Superior temporal gyrus (tissue), 1 donor: ENCODE measurements at regions not wholly inside any gene's neighbourhood (a gene's known extent, or its start where the extent isn't known, plus 50 kb on each side); places are given as distances from the start of the nearest gene placed in this dataset.
"Not testable (repeated sequence)": the region's sequence is repeated elsewhere in the genome, so short reads cannot be mapped to it uniquely, and the experiment has no call there.

Experiments
- DNase-seq: peaks from one replicate; pipeline ENCODE4 v3.0.0-alpha.2; 2016; ENCODE audit errors: extremely low spot score

DNA sequence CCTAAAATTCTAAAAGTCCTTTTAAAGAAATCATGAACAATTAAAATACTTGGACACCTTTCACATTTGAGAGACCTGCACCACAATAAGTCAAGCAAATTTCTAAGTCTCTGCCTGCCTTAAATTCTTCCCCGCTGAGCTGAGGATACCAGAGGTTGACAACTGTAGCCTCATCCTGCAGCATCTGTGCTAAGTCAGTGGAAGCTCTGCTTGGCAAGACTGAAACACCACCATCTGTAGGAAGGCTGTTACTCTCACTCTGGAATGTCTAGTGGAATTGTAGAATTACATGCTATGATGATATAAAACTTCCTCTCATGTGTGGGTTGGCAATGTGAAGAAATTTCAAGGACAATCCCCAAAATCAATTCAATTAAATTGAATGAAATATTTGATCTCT, 1756.5 kb downstream of the NCAM2 start:
- no peak for DNase-seq

DNA sequence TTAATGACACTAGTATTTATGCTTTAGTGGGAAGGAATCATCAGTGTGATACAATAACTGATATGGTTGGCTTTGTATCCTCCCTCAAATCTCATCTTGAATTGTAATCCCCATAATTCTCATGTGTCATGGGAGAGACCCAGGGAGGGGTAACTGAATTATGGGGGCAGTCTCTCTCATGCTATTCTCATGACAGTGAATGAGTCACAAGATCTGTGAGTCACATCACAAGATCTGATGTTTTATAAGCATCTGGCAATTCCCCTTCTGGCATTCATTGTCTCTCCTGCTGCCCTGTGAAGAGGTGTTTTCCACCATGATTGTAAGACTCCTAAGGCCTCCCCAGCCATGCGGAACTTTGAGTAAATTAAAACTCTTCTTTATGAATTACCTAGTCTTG, 1760.3 kb downstream of the NCAM2 start:
- DNase-seq = no peak

DNA sequence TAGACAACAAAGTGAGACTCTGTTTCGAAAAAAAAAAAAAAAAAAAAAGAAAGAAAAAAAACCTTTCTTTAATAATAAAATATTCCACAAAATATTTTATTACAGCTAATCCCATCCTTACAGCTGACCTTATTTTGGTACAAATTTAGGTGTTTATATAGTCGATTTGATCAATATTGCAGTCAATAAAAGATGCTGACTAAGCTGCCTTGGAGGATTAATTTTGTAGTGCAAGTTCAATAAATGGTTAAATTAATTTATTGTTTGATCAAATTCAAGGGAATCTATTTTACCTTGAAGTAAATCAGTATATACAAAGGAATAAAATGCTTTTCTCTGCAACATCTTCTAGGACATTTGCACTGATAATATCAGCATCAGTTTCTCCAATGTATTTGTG, 1764.3 kb downstream of the NCAM2 start:
- DNase-seq = no peak

DNA sequence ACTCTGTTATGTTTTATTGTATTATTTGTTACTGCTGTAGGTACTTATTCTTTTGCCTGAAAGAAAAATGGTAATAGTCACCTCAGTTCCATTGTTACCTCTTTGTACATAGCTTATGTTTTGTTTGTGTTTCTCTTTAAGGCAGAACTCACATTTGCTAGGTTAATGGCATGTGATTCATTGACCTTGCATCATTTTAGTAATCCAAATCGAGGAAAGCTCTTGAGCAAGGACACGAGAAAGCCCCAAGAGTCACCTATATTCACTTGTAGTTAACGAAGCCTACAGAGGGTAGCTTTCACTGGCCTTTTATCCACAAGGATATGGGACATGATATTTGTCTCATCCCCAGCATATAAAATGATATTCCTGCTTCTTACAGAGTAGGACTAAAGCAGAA, 1765.2 kb downstream of the NCAM2 start:
- no peak for DNase-seq

DNA sequence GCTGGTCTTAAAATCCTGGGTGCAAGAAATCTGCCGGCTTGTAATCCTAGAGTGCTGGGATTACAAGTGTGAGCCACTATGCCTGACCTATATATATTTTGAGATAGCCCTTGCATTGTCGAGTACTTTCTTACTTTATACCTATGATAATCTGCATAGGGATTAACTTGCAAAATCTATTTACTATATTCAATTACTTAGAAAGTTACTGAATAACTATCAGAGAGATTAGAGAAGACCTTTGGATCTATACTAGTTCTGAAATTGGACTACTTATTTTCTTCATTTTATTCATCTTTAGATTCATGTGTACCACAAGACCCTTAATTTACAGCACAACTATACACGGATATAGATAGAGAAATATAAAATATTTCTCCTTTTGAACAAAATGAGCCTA, 1766.0 kb downstream of the NCAM2 start:
- no peak for DNase-seq

DNA sequence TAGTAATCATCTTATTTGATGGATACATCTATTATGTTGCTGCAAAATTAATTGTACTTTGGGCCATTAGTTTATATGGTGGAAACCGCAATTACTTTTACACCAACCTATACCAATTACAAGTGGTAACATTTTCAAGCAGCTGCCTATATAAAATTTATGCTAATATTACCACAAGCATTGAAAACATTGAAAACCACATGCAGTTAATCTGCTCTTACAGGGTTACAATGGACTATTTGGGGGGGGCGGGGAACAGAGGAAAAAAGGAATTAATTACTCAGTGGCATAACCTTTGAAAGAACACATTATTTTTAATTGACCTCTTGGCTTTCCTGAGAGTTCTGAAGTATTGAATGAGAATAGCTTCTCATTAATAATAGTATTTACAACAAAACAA, 1793.2 kb downstream of the NCAM2 start:
- DNase-seq = no peak

DNA sequence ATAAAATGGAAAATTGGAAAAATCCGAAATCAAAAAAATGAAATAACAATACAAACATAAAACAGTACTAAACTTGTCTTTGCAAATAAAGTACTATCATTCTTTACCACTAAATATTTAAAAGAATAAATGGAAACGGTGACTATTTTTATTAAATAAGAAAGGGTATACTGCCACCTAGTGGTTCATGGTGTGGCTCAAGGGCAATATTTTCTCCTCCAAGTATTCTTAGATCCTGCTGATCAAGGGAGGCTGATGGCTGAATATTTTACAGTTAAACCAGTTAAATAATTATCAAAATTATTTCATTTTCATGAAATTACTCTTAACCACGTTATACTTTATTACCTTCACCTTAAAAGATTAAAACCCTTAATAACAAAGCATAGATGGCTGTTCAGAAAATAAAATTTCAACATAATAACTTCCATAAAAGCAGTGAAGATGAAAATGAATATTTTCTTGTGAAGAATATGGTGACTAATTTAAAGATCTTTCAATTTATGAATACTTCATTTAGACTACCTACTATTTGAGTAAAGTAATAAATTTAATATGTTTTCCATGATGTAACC, 1793.9 kb downstream of the NCAM2 start:
- peak; percentile 91 for DNase-seq

DNA sequence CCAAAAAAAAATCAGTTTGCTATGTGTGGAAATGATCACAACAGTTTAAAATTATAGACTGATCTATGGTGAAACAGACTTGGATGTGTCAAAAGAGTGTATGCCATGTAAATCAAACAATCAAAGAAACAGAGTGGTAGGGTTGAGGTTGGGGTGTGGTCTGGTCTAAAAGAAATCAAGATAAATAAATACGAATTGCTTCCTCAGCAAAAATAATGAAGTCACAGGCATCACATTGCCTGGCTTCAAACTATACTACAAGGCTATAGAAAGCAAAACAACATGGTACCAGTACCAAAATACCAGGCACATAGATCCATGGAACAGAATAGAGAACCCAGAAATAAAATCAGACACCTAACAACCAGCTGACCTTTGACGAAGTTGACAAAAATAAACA, 1796.9 kb downstream of the NCAM2 start:
- no peak for DNase-seq

DNA sequence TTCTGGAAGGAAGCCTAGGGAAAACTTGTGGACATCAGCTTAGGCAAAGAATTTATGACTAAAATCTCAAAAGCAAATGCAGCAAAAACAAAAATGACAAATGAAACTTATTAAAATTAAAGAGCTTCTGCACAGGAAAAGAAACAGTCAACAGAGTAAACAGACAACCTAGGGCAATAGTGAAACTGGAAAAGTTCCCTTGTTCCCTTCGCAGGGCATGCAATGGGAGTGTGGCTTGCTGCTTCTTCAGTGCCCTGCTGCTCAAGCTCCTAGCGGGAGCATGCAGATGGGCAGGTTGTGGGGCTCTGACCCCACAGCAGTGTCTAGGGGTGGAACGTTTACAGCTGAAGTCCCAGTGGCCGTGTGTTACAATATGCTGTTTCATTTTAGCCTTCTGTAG, 1797.4 kb downstream of the NCAM2 start:
- no peak for DNase-seq

DNA sequence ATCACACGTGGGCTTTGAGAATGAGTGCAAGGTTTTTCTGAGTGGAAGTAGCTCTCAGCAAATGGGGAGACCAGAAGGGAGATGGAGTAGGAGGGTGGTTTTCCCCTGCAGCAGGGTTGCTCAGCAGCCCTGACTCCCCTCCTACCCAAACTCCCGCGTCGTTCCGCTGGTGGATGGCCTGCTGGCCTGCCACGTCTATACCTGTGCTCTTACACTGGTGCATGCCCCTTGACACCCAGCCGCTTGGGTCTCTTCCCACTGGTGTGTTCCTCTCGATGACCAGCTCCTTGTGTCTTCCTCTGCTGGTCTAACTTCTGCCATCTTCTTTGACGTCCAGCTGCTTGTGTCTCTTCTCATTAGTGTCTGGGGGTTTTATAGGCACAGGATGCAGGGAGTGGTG, 1797.9 kb downstream of the NCAM2 start:
- no peak for DNase-seq

DNA sequence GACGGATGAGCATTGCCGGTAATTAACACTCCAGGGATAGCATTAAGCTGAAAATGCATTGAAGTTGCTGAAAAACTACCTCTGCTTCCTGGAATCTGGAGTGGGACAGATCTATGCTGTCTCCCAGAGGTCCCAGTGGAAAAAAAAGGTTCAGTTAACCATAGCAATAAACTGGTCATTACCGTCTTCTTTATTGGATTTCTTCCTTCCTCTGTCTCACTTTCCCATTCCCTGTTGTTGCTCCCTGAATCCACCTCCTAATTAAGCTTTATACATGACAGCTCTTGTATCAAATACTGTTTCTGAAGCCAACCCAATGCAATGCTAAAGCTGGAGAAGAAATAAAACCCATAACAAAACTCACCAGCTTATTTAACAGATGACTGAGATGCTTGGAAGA, 1805.9 kb downstream of the NCAM2 start:
- DNase-seq = no peak

DNA sequence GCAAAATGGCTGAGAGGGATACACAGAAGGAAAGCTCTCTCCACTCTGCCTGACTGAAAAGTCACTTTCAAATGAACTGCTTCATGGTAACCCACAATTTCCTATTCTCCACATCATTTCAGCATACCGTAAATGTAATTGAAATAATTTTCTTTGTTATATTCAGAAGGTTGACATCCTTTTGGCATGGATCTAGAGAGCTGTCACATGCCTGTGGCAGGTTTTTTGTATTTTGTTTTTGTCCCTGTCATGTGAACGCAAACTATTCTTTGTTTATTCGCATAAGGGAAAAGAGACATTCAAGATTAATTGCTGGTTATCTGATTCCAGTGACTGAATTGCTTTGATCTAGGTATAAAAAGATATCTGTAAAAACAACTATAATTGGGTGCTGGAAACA, 1808.1 kb downstream of the NCAM2 start:
- DNase-seq = no peak

DNA sequence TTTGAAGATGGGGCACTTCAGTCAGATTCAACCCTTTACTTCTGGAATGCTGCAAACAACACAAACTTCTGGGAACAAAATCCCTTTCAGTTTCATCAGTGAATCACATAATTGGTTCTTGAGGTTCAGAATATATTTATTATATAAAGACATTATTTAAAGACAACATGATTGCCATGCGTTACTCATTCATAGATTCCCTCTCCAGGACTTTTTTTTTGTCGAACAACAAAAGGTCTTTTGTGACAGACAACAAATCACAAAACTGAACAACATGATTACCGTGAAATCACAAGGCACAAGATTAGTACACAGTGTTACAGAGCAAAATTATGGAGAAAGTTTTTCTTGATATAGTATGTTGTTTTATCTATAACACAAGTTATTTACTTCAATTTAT, 1815.0 kb downstream of the NCAM2 start:
- no peak for DNase-seq

DNA sequence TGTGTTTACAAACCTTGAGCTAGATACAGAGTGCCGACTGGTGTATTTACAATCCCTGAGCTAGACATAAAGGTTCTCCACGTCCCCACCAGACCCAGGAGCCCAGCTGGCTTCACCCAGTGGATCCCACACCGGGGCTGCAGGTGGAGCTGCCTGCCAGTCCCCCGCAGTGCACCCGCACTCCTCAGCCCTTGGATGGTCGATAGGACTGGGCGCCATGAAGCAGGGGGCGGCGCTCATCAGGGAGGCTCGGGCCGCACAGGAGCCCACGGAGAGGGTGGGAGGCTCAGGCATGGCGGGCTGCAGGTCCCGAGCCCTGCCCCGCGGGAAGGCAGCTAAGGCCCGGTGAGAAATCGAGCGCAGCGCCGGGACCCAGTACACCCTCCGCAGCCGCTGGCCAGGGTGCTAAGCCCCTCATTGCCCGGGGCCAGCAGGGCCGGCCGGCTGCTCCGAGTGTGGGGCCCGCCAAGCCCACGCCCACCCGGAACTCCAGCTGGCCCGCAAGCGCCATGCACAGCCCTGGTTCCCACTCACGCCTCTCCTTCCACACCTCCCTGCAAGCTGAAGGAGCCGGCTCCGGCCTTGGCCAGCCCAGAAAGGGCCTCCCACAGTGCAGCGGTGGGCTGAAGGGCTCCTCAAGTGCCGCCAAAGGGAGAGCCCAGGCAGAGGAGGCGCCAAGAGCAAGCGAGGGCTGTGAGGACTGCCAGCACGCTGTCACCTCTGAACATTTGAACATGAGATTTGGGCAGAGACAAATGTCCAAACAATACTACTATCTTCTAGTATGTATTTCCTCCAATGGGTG, 1820.7 kb downstream of the NCAM2 start:
- DNase-seq = not testable (repeated sequence)

DNA sequence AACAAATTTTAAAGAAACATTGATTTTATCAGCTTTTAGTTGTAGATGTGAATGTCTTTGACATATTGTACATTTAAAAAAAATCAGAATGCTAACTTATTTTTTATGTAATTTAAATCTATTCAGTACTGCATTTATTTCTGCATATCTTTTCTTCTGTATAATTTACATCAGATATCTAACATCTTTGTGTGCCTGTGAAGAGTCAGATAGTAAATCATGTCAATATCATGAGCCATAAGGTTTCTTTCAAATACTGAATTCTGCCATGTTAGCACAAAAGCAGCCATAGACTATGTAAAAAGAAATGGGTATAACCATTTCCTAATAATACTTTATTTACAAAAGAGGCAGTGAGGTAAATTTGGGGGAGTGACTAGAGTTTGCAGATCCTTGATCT, 1829.2 kb downstream of the NCAM2 start:
- no peak for DNase-seq

DNA sequence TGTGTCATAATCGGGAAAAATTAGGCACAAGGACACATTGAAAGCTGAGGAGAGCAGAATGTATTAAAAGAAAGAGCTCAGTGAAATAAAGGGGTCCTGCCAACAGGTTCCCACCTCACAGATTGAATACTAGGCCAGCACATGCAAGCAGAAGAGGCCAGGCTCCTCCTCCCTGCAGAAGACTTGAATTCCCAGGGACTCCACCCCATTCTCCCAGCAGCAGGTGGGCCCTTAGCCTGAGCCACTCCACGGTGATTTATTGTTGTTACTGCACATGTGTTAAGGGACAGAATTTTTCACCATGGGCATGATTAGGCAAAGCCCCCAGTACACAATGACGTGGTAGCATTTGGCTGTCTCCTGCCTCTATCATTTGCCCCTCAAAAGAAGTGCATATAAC, 1844.7 kb downstream of the NCAM2 start:
- no peak for DNase-seq

DNA sequence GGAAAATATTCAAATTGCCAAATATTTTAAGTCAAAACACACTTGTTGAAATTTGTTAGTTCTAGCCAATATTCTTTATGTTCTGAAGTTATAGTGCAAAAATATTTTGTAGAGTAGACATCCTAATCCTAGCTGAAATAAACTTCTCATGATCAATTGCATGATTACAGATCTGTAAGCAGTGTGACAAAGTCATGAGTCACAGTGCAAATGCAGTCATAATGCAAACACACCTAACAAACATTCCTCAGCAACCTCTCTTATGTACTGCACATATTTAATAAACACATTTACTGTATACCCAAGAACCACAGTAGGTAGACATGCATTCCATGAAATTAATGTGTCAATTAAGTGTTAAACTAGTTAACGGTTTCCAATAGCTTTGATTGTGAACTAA, 1857.4 kb downstream of the NCAM2 start:
- no peak for DNase-seq

DNA sequence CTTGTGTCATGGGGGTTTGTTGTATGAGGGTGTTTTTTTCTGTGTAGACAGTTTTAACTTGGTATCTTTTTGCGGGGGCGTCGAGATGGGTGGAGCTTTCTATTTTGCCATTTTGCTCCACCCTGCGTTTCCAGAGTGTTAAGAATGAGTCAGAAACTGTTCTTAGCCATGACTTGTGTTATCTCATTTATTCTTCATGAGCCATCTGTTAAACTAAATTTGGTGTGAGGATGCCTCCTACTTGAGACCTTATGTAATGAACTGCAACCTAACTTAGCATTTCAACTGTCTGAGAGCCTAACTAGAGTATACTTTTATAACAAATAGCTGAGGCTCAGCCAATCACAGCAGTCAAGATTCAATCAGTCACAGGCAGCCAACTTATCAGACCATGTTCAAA, 1873.5 kb downstream of the NCAM2 start:
- DNase-seq = peak; percentile 55

DNA sequence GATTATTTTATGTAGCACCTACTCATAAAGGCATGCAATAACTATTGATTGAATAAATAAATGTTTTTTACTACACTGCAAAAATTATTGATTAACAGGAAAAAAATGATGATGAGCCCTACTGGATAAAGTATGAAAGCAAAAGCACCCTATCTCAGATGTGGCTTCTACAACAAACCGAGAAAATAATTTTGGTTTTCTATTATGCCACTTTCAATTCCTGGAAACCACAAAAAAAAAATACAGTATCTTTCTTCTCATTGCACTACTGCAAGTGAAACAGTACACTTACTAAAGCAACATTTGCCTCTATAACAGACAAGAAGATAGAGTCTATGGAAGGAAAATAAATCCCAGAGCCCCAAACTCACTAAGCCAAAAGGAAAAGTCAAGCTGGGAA, 1882.4 kb downstream of the NCAM2 start:
- DNase-seq = no peak

DNA sequence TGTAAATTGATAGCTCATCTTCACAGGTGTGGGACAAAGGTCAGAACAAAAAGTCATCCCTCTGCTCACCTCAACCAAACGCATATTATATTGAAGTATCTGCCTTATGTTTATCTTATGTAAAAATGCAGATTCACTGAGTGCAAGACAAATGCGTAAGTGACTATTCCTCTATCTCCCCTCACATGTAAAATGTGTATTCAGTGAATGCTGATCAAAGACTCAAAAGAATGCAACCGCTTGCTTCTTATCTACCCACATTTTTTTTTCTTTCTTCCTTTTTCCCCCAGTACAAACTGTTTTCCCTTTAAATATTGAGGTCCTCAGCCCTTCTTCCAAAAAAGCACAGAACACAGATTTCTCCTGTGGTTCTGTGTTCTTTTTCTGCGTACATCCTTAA, 1882.9 kb downstream of the NCAM2 start:
- no peak for DNase-seq

DNA sequence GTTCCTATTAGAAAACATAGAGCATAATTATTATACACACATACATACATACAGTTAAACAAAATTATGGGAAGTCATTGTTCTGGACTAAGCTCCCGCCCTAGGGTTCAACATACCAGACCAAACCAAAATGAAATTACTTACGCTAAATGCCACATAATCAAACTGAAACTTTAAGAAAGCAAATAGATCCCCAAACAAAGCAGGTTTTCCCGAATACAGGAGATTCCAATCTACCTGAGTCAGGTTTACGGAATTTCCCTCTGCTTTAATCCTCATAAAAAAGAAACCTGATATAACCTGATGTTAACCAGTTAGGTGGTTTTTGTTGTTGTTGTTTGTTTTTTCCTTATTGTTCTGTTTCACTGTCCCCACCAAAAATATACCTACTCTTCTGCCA, 1886.9 kb downstream of the NCAM2 start:
- DNase-seq = no peak

DNA sequence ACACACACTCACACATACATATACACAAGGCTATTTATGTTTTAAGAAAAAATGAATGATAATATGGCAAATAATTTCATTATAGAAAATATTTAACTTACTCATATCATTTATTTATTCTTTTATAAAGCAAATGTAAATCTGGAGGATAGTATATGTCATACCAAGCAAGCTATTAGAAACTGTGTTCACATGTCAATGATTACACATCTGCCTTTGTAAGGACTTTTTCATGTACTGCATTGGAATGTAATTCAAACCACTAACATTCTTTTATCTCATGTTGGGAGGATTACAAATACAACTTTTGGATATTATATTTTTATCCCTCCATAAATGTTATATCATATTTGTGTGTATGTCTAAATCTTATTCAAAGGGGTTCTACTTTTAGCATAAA, 1887.4 kb downstream of the NCAM2 start:
- DNase-seq = no peak

DNA sequence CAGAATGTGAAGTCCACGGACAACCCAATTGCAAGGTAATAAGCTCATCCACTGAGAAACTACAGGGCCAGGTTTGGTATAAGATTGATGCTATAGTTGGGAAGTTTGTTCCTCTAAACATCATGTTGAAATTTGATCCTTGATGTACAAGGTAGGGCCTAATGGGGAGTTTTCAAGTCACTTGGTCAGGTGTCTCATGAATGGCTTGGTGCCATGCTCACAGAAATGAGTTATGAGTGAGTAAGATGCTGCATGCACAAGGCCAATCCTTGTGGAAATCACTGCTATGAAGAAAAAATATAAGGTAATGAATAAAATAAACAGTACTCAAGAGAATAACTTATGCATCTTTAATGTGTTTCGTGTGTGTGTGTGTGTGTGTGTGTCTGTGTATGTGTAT, 1891.2 kb downstream of the NCAM2 start:
- DNase-seq = no peak

DNA sequence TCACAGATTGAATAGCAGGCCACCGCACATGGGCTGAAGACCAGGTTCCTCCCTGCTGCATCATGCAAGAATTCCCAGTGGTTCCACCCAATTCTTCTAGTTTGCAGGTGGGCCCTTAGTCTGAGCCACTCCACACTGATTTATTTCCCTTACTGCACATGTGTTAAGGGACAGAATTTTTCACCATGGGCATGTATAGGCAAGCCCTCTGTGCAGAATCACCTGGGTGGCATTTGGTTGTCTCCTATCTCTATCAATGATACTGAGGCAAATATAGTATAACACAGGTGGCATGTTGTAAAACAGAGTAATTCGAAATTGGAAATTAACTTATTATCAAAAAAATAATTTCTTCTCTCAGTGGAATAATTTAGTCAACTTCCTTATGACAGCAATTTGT, 1892.4 kb downstream of the NCAM2 start:
- no peak for DNase-seq
